Thymus (tissue), 11 donors: ENCODE measurements at regions not wholly inside any gene's neighbourhood (a gene's known extent, or its start where the extent isn't known, plus 50 kb on each side); places are given as distances from the start of the nearest gene placed in this dataset.

Experiments used
- DNase-seq, 9 donors: peaks; one replicate each; pipeline ENCODE4 v3.0.0-alpha.2; 2013; ENCODE audit warnings: low spot score in 9 of 9, low read depth in 6 of 9, missing footprints in 1 of 9
- H3K27ac ChIP-seq, 2 donors: one replicate each; pipeline ENCODE4 v1.5.1; 2013; ENCODE audit warnings: control low read depth in 1 of 2, low read depth in 1 of 2, low read length in 1 of 2, mild to moderate bottlenecking in 1 of 2, moderate library complexity in 1 of 2
- H3K27me3 ChIP-seq, 2 donors: one replicate each; pipeline ENCODE4 v1.5.1; 2013; ENCODE audit warnings: low read length in 1 of 2; ENCODE audit not compliant: control insufficient read depth in 2 of 2, insufficient read depth in 1 of 2
- H3K36me3 ChIP-seq, 2 donors: one replicate each; pipeline ENCODE4 v1.5.1; 2013; ENCODE audit warnings: low read length in 1 of 2, mild to moderate bottlenecking in 1 of 2, moderate library complexity in 1 of 2; ENCODE audit not compliant: control insufficient read depth in 2 of 2, insufficient read depth in 2 of 2
- H3K4me1 ChIP-seq, 2 donors: one replicate each; pipeline ENCODE4 v1.5.1; 2013; ENCODE audit warnings: low read length in 2 of 2; ENCODE audit not compliant: control insufficient read depth in 2 of 2, insufficient read depth in 2 of 2
- H3K4me3 ChIP-seq, 2 donors: one replicate each; pipeline ENCODE4 v1.5.1; 2013; ENCODE audit warnings: low read length in 2 of 2, control low read depth in 1 of 2, mild to moderate bottlenecking in 1 of 2
- H3K9me3 ChIP-seq, 2 donors: one replicate each; pipeline ENCODE4 v1.5.1; 2013; ENCODE audit warnings: low read length in 1 of 2, mild to moderate bottlenecking in 1 of 2; ENCODE audit not compliant: control insufficient read depth in 2 of 2, insufficient read depth in 1 of 2
- WGBS: extraction: QIAGEN DNeasy Blood & Tissue Kit; methylation state at CpG from one replicate; pipeline ENCODE4 v1.1.7; 2013; 5-methylcytosine and 5-hydroxymethylcytosine counted together
- donor health status: healthy.

- no peak overlapping the region for H3K4me3 ChIP-seq
- H3K4me1 ChIP-seq: no peaks in the 10 kb centered on the region
- peaks cover 5 to 6% of the 10 kb centered on the region in 2 donors for H3K27me3 ChIP-seq
- DNase-seq: no peak
- no peaks in the 10 kb centered on the region for H3K9me3 ChIP-seq
- WGBS: 94% methylated on average over 13 of the region's 13 CpGs
- H3K27ac ChIP-seq: no peak overlapping the region
- no peaks in the 10 kb centered on the region for H3K36me3 ChIP-seq
Measured at GRCh38 chr22:48222742-48223487, 1460.5 kb downstream of the TBC1D22A start.

- 67% methylated on average over 7 of the region's 7 CpGs for WGBS
- DNase-seq: no peak
- peaks cover 2 to 6% of the 10 kb centered on the region in 2 donors for H3K27me3 ChIP-seq
Measured at GRCh38 chr22:48218889-48219420, 1456.5 kb downstream of the TBC1D22A start.

GRCh38 chr22:48217596-48217995 is 1455.1 kb downstream of the TBC1D22A start:
- peaks cover 0 to 3% of the 10 kb centered on the region in 2 donors for H3K27me3 ChIP-seq
- DNase-seq: no peak
- WGBS: 97% methylated on average over 11 of the region's 11 CpGs
- no peak overlapping the region for H3K4me3 ChIP-seq
- H3K9me3 ChIP-seq: no peaks in the 10 kb centered on the region
- no peaks in the 10 kb centered on the region for H3K4me1 ChIP-seq
- no peaks in the 10 kb centered on the region for H3K36me3 ChIP-seq
- no peak overlapping the region for H3K27ac ChIP-seq

More at GRCh38 chr22:48218889-48219420, 1456.5 kb downstream of the TBC1D22A start:
- no peak overlapping the region for H3K27ac ChIP-seq
- no peaks in the 10 kb centered on the region for H3K9me3 ChIP-seq
- no peaks in the 10 kb centered on the region for H3K4me1 ChIP-seq
- H3K4me3 ChIP-seq: no peak overlapping the region
- H3K36me3 ChIP-seq: no peaks in the 10 kb centered on the region

- no peak for DNase-seq
- WGBS: 97% methylated on average over 1 of the region's 1 CpG
- no peak overlapping the region for H3K4me3 ChIP-seq
- peaks cover 0 to 14% of the 10 kb centered on the region in 2 donors for H3K4me1 ChIP-seq
- H3K36me3 ChIP-seq: no peaks in the 10 kb centered on the region
- H3K27me3 ChIP-seq: peaks cover 4 to 16% of the 10 kb centered on the region in 2 donors
- H3K27ac ChIP-seq: no peak overlapping the region
- H3K9me3 ChIP-seq: no peaks in the 10 kb centered on the region
Measured at GRCh38 chr22:48212727-48213126, 1450.3 kb downstream of the TBC1D22A start.

- WGBS: 73% methylated on average over 7 of the region's 7 CpGs
- H3K9me3 ChIP-seq: no peaks in the 10 kb centered on the region
- no peak overlapping the region for H3K27ac ChIP-seq
- peaks cover 4 to 16% of the 10 kb centered on the region in 2 donors for H3K27me3 ChIP-seq
- no peak overlapping the region for H3K4me3 ChIP-seq
- H3K36me3 ChIP-seq: no peaks in the 10 kb centered on the region
- H3K4me1 ChIP-seq: peaks cover 0 to 14% of the 10 kb centered on the region in 2 donors
- DNase-seq: no peak
Measured at GRCh38 chr22:48210812-48211211, 1448.4 kb downstream of the TBC1D22A start.

- no peak for DNase-seq
- Histone ChIP-seq H3K36me3 (no peaks in the 10 kb centered on the region), H3K9me3 (no peaks in the 10 kb centered on the region), H3K27ac (no peak overlapping the region), H3K4me1 (peaks cover 0 to 14% of the 10 kb centered on the region in 2 donors), H3K27me3 (peaks cover 4 to 16% of the 10 kb centered on the region in 2 donors), H3K4me3 (no peak overlapping the region)
- 57% methylated on average over 10 of the region's 10 CpGs for WGBS
Measured at GRCh38 chr22:48210198-48210580, 1447.7 kb downstream of the TBC1D22A start.

- no peak for DNase-seq
- Histone ChIP-seq H3K9me3 (no peaks in the 10 kb centered on the region), H3K4me3 (no peak overlapping the region), H3K4me1 (peaks cover 0 to 14% of the 10 kb centered on the region in 2 donors), H3K36me3 (no peaks in the 10 kb centered on the region), H3K27me3 (peaks cover 4 to 16% of the 10 kb centered on the region in 2 donors), H3K27ac (no peak overlapping the region)
- 88% methylated on average over 26 of the region's 26 CpGs for WGBS
Measured at GRCh38 chr22:48209473-48210197, 1447.2 kb downstream of the TBC1D22A start.

- Histone ChIP-seq H3K4me3 (no peak overlapping the region), H3K27me3 (peaks cover 4 to 16% of the 10 kb centered on the region in 2 donors), H3K4me1 (peaks cover 0 to 14% of the 10 kb centered on the region in 2 donors), H3K36me3 (no peaks in the 10 kb centered on the region), H3K9me3 (no peaks in the 10 kb centered on the region), H3K27ac (no peak overlapping the region)
- no peak for DNase-seq
- WGBS: 91% methylated on average over 19 of the region's 19 CpGs
Measured at GRCh38 chr22:48208894-48209293, 1446.4 kb downstream of the TBC1D22A start.

GRCh38 chr22:48207919-48208535 is 1445.6 kb downstream of the TBC1D22A start:
- Histone ChIP-seq H3K4me3 (no peak overlapping the region), H3K27me3 (peaks cover 4 to 16% of the 10 kb centered on the region in 2 donors), H3K4me1 (peaks cover 0 to 14% of the 10 kb centered on the region in 2 donors), H3K9me3 (no peaks in the 10 kb centered on the region), H3K27ac (no peak overlapping the region), H3K36me3 (no peaks in the 10 kb centered on the region)
- no peak for DNase-seq
- WGBS: 91% methylated on average over 6 of the region's 6 CpGs
